ENCODE measurements at regions not wholly inside any gene's neighbourhood (a gene's known extent, or its start where the extent isn't known, plus 50 kb on each side); places are given as distances from the start of the nearest gene placed in this dataset.

- H3K4me2 ChIP-seq (ENCODE audit: control insufficient read depth, insufficient read depth) = no peak overlapping the region
- H3K36me3 ChIP-seq (ENCODE audit: control insufficient read depth in 2 of 2, insufficient read depth in 2 of 2, low read length in 1 of 2) = no peaks in the 10 kb centered on the region
- H4K20me1 ChIP-seq (ENCODE audit: control insufficient read depth, insufficient read depth) = no peaks in the 10 kb centered on the region
- H3K9me3 ChIP-seq (replicated peaks; ENCODE audit: control insufficient read depth, insufficient read depth, low read length) = no peaks in the 10 kb centered on the region
- in situ Hi-C loops (cut with MboI) (no loop called here), intact Hi-C loops (cut with micrococcal nuclease; ENCODE audit: unreplicated experiment) (no loop called here)
- no peak overlapping the region for H2AFZ ChIP-seq (ENCODE audit: control insufficient read depth, low read depth, low read length)
- H3K4me3 ChIP-seq = no peak overlapping the region
- H3K27ac ChIP-seq (ENCODE audit: control insufficient read depth, insufficient read depth) = no peak overlapping the region
- no peak for DNase-seq (ENCODE audit: low read depth, low spot score)
- ChIA-PET POLR2A (no interaction called here), RAD21 (ENCODE audit: unreplicated experiment) (interaction anchor here (1.3 kb wide), 1 partner anchor 496 kb away, joined by 3 read pairs; no protein-coding TSS in a partner anchor), CTCF (interaction anchor here (0.6 to 1.0 kb wide), 2 partner anchors 9 to 12 kb away, joined by 3 read pairs; no protein-coding TSS in a partner anchor), SMC1A (ENCODE audit: uncharacterized antibody, unreplicated experiment) (interaction anchor here (0.8 kb wide), 1 partner anchor 33 kb away, joined by 4 read pairs; no protein-coding TSS in a partner anchor)
- no peaks in the 10 kb centered on the region for H3K27me3 ChIP-seq (replicated peaks in 1 of 2; ENCODE audit: control insufficient read depth in 2 of 2, insufficient read depth in 2 of 2, low read length in 1 of 2)
- FAIRE-seq = no peak
- ATAC-seq = no peak
- TF ChIP-seq SUPT20H (IDR thresholded peaks at IDR 0.05; ENCODE audit: borderline replicate concordance, control insufficient read depth, low read depth, low read length) = no peak
- no peak for TF ChIP-seq ASH2L (IDR thresholded peaks at IDR 0.05; ENCODE audit: borderline replicate concordance, low read depth)
- no peak for TF ChIP-seq E4F1 (IDR thresholded peaks at IDR 0.05; ENCODE audit: borderline replicate concordance, partially characterized antibody)
- no peak for TF ChIP-seq RAD21 (IDR thresholded peaks at IDR 0.05; ENCODE audit: insufficient read depth, low read depth, low read length)
- no peak for TF ChIP-seq BMI1 (IDR thresholded peaks at IDR 0.05; ENCODE audit: borderline replicate concordance)
- H3K9ac ChIP-seq (ENCODE audit: control insufficient read depth, insufficient read depth, low read length) = no peak overlapping the region
- no peaks in the 10 kb centered on the region for H3K79me2 ChIP-seq (ENCODE audit: control insufficient read depth, insufficient read depth, low read length)
- H3K4me1 ChIP-seq (ENCODE audit: control insufficient read depth, insufficient read depth, low read length) = no peaks in the 10 kb centered on the region
- no TSS peak for BruUV-seq (replicated peaks)
- 19% methylated on average over 5 of the region's 5 CpGs for WGBS (ENCODE audit: insufficient coverage, insufficient replicate concordance, low lambda C conversion rate, missing lambda C conversion rate)
Observed at GRCh38 chr15:58261368-58261767, 123.2 kb downstream of the AQP9 start.
